ENCODE measurements at regions not wholly inside any gene's neighbourhood (a gene's known extent, or its start where the extent isn't known, plus 50 kb on each side); places are given as distances from the start of the nearest gene placed in this dataset.
A peak's percentile ranks its signal among the peaks of the same experiment; 100 is the strongest.

GRCh38 chr4:124055336-124055735 is 657.2 kb downstream of the ANKRD50 start:
- H3K4me1 ChIP-seq: peaks cover 0 to 20% (median 9%) of the 10 kb centered on the region in 9 donors
- TF ChIP-seq CTCF (IDR thresholded peaks at IDR 0.05): no peak
- no peaks in the 10 kb centered on the region for H3K36me3 ChIP-seq
- DNase-seq: no peak
- intact Hi-C loops (cut with DNase I): no loop called here
- no peak for ATAC-seq
- peak overlapping the region in 1 of 10 donors; percentile 18 for H3K27ac ChIP-seq
- H3K9me3 ChIP-seq: peaks cover 0 to 25% (median 0%) of the 10 kb centered on the region in 11 donors
- no peak overlapping the region for H3K4me3 ChIP-seq
- 98 to 100% methylated on average over 1 of the region's 1 CpG for WGBS, 2 donors
- no peaks in the 10 kb centered on the region for H3K27me3 ChIP-seq

GRCh38 chr4:124055896-124056295 is 656.6 kb downstream of the ANKRD50 start:
- intact Hi-C loops (cut with DNase I): no loop called here
- Histone ChIP-seq H3K27ac (peak overlapping the region in 1 of 10 donors; percentile 18), H3K4me1 (peaks cover 0 to 26% (median 14%) of the 10 kb centered on the region in 9 donors), H3K4me3 (no peak overlapping the region), H3K36me3 (no peaks in the 10 kb centered on the region), H3K9me3 (peaks cover 0 to 25% (median 0%) of the 10 kb centered on the region in 11 donors), H3K27me3 (no peaks in the 10 kb centered on the region)
- no peak for DNase-seq
- TF ChIP-seq CTCF (IDR thresholded peaks at IDR 0.05): no peak
- peak in 1 of 8 donors; percentile 30 for ATAC-seq

GRCh38 chr4:124060261-124060918 is 652.1 kb downstream of the ANKRD50 start:
- Histone ChIP-seq H3K27me3 (no peaks in the 10 kb centered on the region), H3K9me3 (peaks cover 0 to 11% (median 0%) of the 10 kb centered on the region in 11 donors), H3K4me1 (peaks cover 0 to 44% (median 28%) of the 10 kb centered on the region in 9 donors), H3K36me3 (no peaks in the 10 kb centered on the region), H3K27ac (peak overlapping the region; percentile 57 to 93 (median 76)), H3K4me3 (no peak overlapping the region)
- DNase-seq (peak; percentile 13 to 73), ATAC-seq (peak; percentile 76 to 97 (median 94))
- no peak for TF ChIP-seq CTCF (IDR thresholded peaks at IDR 0.05)
- intact Hi-C loops (cut with DNase I): loop anchor here in 3 of 10 donors (1.0 to 10.0 kb wide), 5 partner anchors 30 to 78 kb away; no protein-coding TSS in a partner anchor
- WGBS, 2 donors: 17 to 18% methylated on average over 2 of the region's 2 CpGs

GRCh38 chr4:124061413-124061812 is 651.1 kb downstream of the ANKRD50 start:
- H3K27me3 ChIP-seq: no peaks in the 10 kb centered on the region
- H3K9me3 ChIP-seq: peaks cover 0 to 11% (median 0%) of the 10 kb centered on the region in 11 donors
- TF ChIP-seq CTCF (IDR thresholded peaks at IDR 0.05): no peak
- H3K27ac ChIP-seq: peak overlapping the region; percentile 57 to 93 (median 76)
- no peak overlapping the region for H3K4me3 ChIP-seq
- no peaks in the 10 kb centered on the region for H3K36me3 ChIP-seq
- intact Hi-C loops (cut with DNase I): loop anchor here in 3 of 10 donors (5.0 to 10.0 kb wide), 4 partner anchors 51 to 79 kb away; no protein-coding TSS in a partner anchor
- peaks cover 0 to 36% (median 28%) of the 10 kb centered on the region in 9 donors for H3K4me1 ChIP-seq
- peak in 6 of 8 donors; percentile 40 to 72 (median 58) for ATAC-seq
- no peak for DNase-seq
